Vagina (tissue), 2 donors: ENCODE measurements at regions not wholly inside any gene's neighbourhood (a gene's known extent, or its start where the extent isn't known, plus 50 kb on each side); places are given as distances from the start of the nearest gene placed in this dataset.

Experiments
- DNase-seq, 2 donors: peaks; one replicate each; pipeline ENCODE4 v3.0.0-alpha.2; 2017; ENCODE audit errors: extremely low spot score in 2 of 2
- H3K27ac ChIP-seq: fragments of 200-600 bp; sonication (generic); one replicate; pipeline ENCODE4 v1.5.1; 2019
- H3K27me3 ChIP-seq: fragments of 200-600 bp; sonication (generic); one replicate; pipeline ENCODE4 v1.5.1; 2019
- H3K36me3 ChIP-seq, 2 donors: fragments of 200-600 bp; sonication (generic); one replicate each; pipeline ENCODE4 v1.5.1; 2017 to 2019
- H3K4me1 ChIP-seq: fragments of 200-600 bp; sonication (generic); one replicate; pipeline ENCODE4 v1.5.1; 2019
- H3K4me3 ChIP-seq, 2 donors: fragments of 200-600 bp; sonication (generic); 1 replicate in 1 of 2; 2 replicates in 1 of 2; pipeline ENCODE4 v1.5.1; 2016 to 2019
- H3K9me3 ChIP-seq: fragments of 200-600 bp; sonication (generic); one replicate; pipeline ENCODE4 v1.5.1; 2019
- POLR2A ChIP-seq, 2 donors: fragments of 450-650 bp; IDR thresholded peaks; one replicate each; pipeline ENCODE4 v1.6.1; 2017; ENCODE audit warnings: antibody characterized with exemption in 2 of 2, mild to moderate bottlenecking in 2 of 2, moderate library complexity in 2 of 2
- POLR2AphosphoS5 ChIP-seq, 2 donors: sonication (generic); formaldehyde crosslinking; IDR thresholded peaks; one replicate each; pipeline ENCODE4 v1.9.0; 2017; ENCODE audit warnings: antibody characterized with exemption in 2 of 2, mild to moderate bottlenecking in 2 of 2, low read depth in 1 of 2; ENCODE audit not compliant: insufficient read depth in 1 of 2
- intact Hi-C: fragments of 100-400 bp; cut with DNase I; formaldehyde crosslinking; loops from one replicate; pipeline ENCODE4 v1.15.1; 2023
- TF ChIP-seq, protein P1 (sequence below), 3 experiments: fragments of 450-650 bp in 2 of 3; fragments of 200-600 bp in 1 of 3; sonication (generic) in 1 of 3; IDR thresholded peaks; one replicate each; pipeline ENCODE4 v1.5.1; 2017 to 2019; ENCODE audit warnings: antibody characterized with exemption in 3 of 3, mild to moderate bottlenecking in 2 of 3, moderate library complexity in 2 of 3

DNA sequence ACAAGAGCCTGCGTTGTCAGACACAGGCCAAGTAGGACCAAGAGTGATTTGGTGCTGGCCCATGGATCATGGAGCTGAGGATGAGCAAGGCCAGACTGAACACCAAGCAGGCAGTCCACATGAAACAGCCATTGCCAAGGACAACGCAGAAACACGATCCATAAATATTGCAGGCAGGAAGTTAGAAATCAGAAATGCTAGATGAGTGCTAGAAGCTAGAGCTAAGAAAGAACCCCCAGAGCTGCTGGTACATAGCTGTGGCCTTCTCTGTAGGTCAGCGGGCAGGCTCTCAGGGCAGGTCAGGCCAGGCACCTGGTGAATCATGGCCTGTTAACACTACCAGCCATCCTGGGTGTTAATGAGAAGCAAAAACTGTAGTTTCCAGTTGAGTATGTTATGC is 119.7 kb downstream of the ALDH8A1 start:
- H3K36me3 ChIP-seq, result no peaks in the 10 kb centered on the region
- no peak for DNase-seq
- no peaks in the 10 kb centered on the region for H3K9me3 ChIP-seq
- H3K4me3 ChIP-seq, result no peak overlapping the region
- TF ChIP-seq POLR2A (IDR thresholded peaks at IDR 0.05), result no peak
- TF ChIP-seq POLR2AphosphoS5 (IDR thresholded peaks at IDR 0.05; ENCODE audit: insufficient read depth in 1 of 2, low read depth in 1 of 2), result no peak
- TF ChIP-seq, protein P1, sequence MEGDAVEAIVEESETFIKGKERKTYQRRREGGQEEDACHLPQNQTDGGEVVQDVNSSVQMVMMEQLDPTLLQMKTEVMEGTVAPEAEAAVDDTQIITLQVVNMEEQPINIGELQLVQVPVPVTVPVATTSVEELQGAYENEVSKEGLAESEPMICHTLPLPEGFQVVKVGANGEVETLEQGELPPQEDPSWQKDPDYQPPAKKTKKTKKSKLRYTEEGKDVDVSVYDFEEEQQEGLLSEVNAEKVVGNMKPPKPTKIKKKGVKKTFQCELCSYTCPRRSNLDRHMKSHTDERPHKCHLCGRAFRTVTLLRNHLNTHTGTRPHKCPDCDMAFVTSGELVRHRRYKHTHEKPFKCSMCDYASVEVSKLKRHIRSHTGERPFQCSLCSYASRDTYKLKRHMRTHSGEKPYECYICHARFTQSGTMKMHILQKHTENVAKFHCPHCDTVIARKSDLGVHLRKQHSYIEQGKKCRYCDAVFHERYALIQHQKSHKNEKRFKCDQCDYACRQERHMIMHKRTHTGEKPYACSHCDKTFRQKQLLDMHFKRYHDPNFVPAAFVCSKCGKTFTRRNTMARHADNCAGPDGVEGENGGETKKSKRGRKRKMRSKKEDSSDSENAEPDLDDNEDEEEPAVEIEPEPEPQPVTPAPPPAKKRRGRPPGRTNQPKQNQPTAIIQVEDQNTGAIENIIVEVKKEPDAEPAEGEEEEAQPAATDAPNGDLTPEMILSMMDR (IDR thresholded peaks at IDR 0.05), result no peak
- H3K27ac ChIP-seq, result no peak overlapping the region
- intact Hi-C loops, result no loop called here
- no peaks in the 10 kb centered on the region for H3K27me3 ChIP-seq
- H3K4me1 ChIP-seq, result peaks cover 13% of the 10 kb centered on the region

DNA sequence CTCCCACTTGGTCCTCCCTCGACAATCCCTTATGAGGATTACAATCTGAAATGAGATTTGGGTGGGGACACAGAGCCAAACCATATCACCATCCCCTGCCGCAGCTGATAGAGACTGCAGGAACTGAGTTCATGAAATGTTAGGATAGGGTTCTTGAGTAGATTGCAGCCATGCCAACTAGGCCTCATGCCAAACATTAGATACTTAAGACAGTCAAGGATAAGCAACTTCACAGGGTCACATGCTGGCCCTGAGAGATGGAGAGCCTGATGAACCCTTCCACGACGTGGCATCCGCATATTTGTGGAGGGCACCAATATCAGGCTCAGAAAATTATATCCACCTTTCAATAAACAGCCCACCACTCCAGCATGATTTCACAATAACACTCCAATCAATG is 121.3 kb downstream of the ALDH8A1 start:
- H3K9me3 ChIP-seq, result no peaks in the 10 kb centered on the region
- no peaks in the 10 kb centered on the region for H3K27me3 ChIP-seq
- intact Hi-C loops, result loop anchor here (10.0 kb wide), 1 partner anchor 684 kb away; no protein-coding TSS in a partner anchor
- H3K4me1 ChIP-seq, result peaks cover 13% of the 10 kb centered on the region
- H3K4me3 ChIP-seq, result no peak overlapping the region
- H3K27ac ChIP-seq, result no peak overlapping the region
- no peak for DNase-seq
- H3K36me3 ChIP-seq, result no peaks in the 10 kb centered on the region
- TF ChIP-seq, protein P1 (IDR thresholded peaks at IDR 0.05), result no peak
- no peak for TF ChIP-seq POLR2AphosphoS5 (IDR thresholded peaks at IDR 0.05; ENCODE audit: insufficient read depth in 1 of 2, low read depth in 1 of 2)
- no peak for TF ChIP-seq POLR2A (IDR thresholded peaks at IDR 0.05)

DNA sequence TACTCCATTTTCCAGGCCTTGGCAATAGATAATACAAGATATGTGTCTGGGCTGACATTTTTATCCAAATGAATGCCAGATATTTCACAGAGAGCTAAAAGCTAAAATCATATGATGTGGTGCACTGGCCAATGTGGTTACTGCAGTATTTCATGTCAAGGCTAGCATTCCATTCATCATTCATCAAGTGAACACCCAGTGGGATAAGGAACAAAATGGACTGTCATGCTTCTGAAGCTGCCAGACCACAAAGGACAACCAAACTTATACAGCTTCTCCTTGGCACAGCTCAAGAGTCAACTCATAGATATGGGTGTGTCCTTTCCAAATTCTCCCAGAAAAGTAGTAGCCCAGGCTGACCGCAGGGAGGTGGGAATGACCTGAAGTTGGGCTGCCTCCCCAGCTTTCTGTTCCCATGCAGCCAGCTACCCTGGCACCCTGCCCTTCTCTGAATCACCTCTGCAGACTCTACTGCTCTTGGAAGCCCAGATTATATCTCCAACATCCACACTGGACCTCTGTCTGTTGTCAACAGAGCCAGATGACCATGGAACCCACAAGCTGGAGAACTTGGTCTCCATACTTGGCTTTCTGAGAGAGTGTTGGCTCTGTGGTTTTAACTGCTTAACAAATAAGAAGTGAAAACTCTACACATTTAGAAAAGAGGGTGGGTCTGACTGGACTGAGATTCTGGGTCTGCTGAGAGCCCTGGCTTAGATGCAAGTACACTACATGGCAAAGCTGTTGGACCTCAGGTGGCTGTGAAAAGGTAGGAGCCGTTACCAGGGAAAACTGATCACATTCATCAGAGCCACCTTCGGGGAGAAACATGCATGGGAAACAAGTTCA is 122.8 kb downstream of the ALDH8A1 start:
- Histone ChIP-seq H3K36me3 (no peaks in the 10 kb centered on the region), H3K9me3 (no peaks in the 10 kb centered on the region), H3K27me3 (no peaks in the 10 kb centered on the region), H3K27ac (no peak overlapping the region), H3K4me1 (peaks cover 23% of the 10 kb centered on the region), H3K4me3 (no peak overlapping the region)
- intact Hi-C loops, result loop anchor here (10.0 kb wide), 1 partner anchor 682 kb away; no protein-coding TSS in a partner anchor
- TF ChIP-seq POLR2AphosphoS5 (IDR thresholded peaks at IDR 0.05; ENCODE audit: insufficient read depth in 1 of 2, low read depth in 1 of 2) (peak; percentile 45 to 86), POLR2A (IDR thresholded peaks at IDR 0.05) (no peak)
- TF ChIP-seq, protein P1 (IDR thresholded peaks at IDR 0.05), result peak in 1 of 3 experiments; percentile 22
- DNase-seq, result peak in 1 of 2 donors; percentile 95

DNA sequence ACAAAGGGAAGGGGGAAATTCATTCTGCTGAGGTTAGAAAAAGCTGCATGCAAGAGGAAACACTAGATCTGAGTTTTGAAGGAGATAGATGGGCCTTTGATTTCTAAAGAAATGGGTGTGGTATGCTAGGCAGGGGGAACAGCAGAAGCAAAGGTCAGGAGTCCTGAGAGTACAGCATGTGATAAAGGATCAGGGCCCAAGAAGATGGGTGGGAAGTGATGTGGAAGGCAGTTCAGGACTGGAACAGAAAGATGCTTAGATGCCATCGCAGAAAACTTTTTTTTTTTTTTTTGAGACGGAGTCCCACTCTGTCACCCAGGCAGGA is 126.2 kb downstream of the ALDH8A1 start:
- H3K36me3 ChIP-seq, result no peaks in the 10 kb centered on the region
- H3K27ac ChIP-seq, result peak overlapping the region; percentile 30
- intact Hi-C loops, result loop anchor here (5.0 to 10.0 kb wide), 2 partner anchors 651 to 679 kb away; no protein-coding TSS in a partner anchor
- TF ChIP-seq POLR2AphosphoS5 (IDR thresholded peaks at IDR 0.05; ENCODE audit: insufficient read depth in 1 of 2, low read depth in 1 of 2) (no peak), POLR2A (IDR thresholded peaks at IDR 0.05) (no peak)
- TF ChIP-seq, protein P1 (IDR thresholded peaks at IDR 0.05), result no peak
- DNase-seq, result no peak
- H3K4me1 ChIP-seq, result peaks cover 31% of the 10 kb centered on the region
- H3K9me3 ChIP-seq, result no peaks in the 10 kb centered on the region
- no peaks in the 10 kb centered on the region for H3K27me3 ChIP-seq
- no peak overlapping the region for H3K4me3 ChIP-seq
